ENCODE measurements at regions not wholly inside any gene's neighbourhood (a gene's known extent, or its start where the extent isn't known, plus 50 kb on each side); places are given as distances from the start of the nearest gene placed in this dataset.
A peak's percentile ranks its signal among the peaks of the same experiment; 100 is the strongest.

DNA sequence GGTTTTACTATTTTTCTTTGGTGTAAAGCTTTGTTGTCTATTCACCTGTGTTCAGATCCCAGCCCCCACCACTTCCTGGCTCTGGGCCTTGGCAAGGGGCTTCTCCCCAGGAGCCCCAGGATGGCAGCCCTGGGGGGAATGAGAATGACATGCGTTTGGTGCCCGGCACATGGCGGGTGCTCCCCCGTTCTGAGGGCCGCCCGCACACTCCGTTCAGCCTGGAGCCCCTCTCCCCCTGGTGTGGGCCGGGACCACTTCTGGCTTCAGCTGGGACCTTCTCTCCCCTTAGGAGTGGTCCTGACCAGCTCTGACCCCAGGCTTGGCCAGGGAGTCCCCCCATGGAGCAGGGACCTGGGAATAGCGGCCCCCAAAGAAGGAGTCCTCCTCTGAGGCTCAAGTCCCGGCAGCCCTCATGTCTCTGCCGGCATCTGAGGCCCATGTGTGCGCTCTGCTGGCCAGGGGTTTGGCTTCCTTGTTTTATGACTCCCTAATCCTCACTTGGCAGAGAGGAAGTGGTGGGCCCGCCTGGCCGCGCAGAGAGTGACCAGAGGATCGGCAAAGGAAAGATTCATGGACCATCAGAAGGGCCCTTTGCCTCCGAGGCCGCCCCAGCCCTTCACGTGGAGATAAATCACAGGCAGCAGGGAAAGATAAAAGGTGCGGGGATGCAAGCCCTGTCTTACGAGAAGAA, 57.0 kb upstream of the LMX1B start:
- no peak for DNase-seq (ENCODE audit: low spot score)
- TF ChIP-seq, protein P1, sequence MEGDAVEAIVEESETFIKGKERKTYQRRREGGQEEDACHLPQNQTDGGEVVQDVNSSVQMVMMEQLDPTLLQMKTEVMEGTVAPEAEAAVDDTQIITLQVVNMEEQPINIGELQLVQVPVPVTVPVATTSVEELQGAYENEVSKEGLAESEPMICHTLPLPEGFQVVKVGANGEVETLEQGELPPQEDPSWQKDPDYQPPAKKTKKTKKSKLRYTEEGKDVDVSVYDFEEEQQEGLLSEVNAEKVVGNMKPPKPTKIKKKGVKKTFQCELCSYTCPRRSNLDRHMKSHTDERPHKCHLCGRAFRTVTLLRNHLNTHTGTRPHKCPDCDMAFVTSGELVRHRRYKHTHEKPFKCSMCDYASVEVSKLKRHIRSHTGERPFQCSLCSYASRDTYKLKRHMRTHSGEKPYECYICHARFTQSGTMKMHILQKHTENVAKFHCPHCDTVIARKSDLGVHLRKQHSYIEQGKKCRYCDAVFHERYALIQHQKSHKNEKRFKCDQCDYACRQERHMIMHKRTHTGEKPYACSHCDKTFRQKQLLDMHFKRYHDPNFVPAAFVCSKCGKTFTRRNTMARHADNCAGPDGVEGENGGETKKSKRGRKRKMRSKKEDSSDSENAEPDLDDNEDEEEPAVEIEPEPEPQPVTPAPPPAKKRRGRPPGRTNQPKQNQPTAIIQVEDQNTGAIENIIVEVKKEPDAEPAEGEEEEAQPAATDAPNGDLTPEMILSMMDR (IDR thresholded peaks at IDR 0.05; ENCODE audit: extremely low read depth, missing control alignments): no peak

DNA sequence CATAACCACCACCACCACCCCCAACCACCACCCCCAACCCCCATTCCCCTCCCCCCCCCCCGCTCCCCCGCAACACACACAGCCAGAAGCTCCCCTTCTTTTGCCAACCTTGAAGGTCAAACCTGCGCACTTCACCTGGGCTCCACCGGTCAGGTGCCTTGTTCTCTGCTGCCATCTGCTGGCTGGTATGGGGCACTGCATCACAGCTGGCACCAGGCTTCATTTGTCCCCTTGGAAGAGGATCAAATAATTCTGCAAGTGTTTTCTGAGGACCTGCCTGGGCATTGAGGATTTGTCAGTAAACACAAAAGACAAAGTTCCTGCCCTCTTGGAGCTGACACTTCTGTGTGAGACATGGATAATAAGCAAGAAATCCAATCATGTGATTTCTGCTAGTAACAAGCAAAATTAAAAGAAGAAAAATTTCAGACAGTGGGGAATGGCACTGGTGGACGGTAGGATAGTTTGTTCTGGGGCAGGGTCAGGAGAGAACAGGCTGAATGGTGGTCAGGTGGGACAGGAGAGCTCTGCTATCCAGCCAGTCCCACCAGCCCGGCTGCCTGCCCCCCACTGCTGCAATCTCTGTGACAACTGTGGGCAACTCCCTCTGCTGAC, 55.6 kb upstream of the LMX1B start:
- TF ChIP-seq, protein P1 (IDR thresholded peaks at IDR 0.05; ENCODE audit: extremely low read depth, missing control alignments): peak; percentile 98

DNA sequence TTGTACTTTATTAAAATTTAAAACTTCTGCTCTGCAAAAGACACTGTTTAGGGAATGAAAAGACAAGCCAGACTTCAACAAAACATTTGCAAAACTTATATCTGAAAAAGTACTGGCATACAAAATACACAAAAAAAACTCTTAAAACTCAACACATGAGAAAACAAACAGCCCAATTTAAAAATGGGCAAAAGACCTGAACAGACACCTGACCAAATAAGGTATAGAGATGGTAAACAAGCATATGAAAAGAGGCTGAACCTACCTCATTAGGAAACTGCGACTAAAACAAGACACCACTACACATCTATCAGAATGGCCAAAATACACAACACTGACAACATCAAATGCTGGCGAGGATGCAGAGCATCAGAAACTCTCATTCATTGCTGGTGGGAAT, 54.4 kb upstream of the LMX1B start:
- no peak for DNase-seq (ENCODE audit: low spot score)
- TF ChIP-seq, protein P1 (IDR thresholded peaks at IDR 0.05; ENCODE audit: extremely low read depth, missing control alignments): no peak

More for the DNA sequence above, 55.6 kb upstream of the LMX1B start:
- DNase-seq (ENCODE audit: low spot score): peak; percentile 85

DNA sequence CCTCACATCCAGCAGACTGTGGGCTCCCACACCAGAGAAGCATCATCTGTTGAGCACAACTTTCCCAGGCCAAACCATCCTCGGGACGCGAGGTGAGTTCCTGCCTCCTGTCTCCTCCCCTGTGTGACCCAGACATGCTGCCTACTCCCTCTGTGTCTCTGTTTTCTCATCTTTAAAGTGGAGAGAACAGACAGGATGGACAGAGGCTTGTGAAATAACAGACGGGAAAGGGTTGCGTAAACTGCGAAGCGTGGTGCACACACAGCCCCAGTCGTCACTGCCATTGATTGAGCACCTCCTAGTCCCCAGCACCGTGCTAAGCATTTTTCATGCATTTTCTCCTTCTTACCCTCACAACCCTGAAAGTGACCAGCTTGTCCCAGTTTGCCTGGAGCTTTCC, 52.1 kb upstream of the LMX1B start:
- TF ChIP-seq, protein P1 (IDR thresholded peaks at IDR 0.05; ENCODE audit: extremely low read depth, missing control alignments): no peak
- DNase-seq (ENCODE audit: low spot score): no peak

DNA sequence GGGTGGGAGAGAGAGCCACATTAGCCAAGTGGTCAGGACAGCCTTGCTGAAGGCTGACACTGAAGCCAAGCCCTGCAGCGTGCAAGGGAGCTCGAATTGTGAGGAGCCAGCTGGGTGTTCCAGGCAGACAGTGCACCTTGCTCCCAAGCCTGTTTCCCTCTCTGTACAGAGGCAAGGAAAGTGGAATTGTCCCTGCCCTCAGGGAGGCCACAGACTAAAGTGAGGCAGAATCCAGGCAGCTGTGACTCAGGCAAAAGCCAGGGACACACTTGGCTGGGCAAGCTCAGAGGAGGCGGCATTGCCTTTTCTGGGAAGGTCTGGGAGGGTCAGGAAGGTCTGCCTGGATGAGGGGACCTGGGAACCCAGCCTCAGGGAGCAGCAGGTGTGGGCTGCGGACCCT, 50.2 kb upstream of the LMX1B start:
- TF ChIP-seq, protein P1 (IDR thresholded peaks at IDR 0.05; ENCODE audit: extremely low read depth, missing control alignments): no peak
- no peak for DNase-seq (ENCODE audit: low spot score)

All from GM20000 (cell line).